ENCODE measurements at regions not wholly inside any gene's neighbourhood (a gene's known extent, or its start where the extent isn't known, plus 50 kb on each side); places are given as distances from the start of the nearest gene placed in this dataset.

GRCh38 chr6:122307577-122307976, 91.9 kb upstream of the HSF2 start:
- Mint-ChIP-seq H3K9me3 (peaks cover 14% of the 10 kb centered on the region), H3K4me1 (no peaks in the 10 kb centered on the region), H3K27ac (no peak overlapping the region), H3K27me3 (ENCODE audit: low read depth, poor library complexity) (no peaks in the 10 kb centered on the region), H3K36me3 (ENCODE audit: low read depth) (no peaks in the 10 kb centered on the region), H3K4me3 (no peak overlapping the region)
- TF ChIP-seq, protein P1, sequence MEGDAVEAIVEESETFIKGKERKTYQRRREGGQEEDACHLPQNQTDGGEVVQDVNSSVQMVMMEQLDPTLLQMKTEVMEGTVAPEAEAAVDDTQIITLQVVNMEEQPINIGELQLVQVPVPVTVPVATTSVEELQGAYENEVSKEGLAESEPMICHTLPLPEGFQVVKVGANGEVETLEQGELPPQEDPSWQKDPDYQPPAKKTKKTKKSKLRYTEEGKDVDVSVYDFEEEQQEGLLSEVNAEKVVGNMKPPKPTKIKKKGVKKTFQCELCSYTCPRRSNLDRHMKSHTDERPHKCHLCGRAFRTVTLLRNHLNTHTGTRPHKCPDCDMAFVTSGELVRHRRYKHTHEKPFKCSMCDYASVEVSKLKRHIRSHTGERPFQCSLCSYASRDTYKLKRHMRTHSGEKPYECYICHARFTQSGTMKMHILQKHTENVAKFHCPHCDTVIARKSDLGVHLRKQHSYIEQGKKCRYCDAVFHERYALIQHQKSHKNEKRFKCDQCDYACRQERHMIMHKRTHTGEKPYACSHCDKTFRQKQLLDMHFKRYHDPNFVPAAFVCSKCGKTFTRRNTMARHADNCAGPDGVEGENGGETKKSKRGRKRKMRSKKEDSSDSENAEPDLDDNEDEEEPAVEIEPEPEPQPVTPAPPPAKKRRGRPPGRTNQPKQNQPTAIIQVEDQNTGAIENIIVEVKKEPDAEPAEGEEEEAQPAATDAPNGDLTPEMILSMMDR (IDR thresholded peaks at IDR 0.05): no peak
- no peak for DNase-seq

DNA sequence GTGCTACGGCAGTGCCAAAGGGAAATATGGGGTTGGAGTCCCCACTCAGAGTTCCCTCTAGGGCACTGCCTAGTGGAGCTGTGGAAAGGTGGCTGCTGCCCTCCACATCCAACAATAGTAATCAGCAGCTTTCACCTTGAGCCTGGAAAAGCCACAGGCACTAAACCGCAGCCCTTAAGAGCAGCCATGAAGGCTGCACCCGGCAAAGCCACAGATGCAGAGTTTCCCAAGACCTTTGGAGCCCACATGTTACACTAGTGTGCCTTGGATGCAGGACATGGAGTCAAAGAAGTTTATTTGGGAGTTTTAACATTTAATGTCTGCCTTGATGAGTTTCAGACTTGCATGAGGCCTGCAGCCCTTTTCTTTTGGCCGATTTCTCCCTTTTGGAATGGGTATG, 91.4 kb upstream of the HSF2 start:
- TF ChIP-seq, protein P1 (IDR thresholded peaks at IDR 0.05): no peak
- no peaks in the 10 kb centered on the region for H3K4me1 Mint-ChIP-seq
- H3K36me3 Mint-ChIP-seq (ENCODE audit: low read depth): no peaks in the 10 kb centered on the region
- no peak for DNase-seq
- no peak overlapping the region for H3K27ac Mint-ChIP-seq
- H3K9me3 Mint-ChIP-seq: peaks cover 14% of the 10 kb centered on the region
- H3K4me3 Mint-ChIP-seq: no peak overlapping the region
- H3K27me3 Mint-ChIP-seq (ENCODE audit: low read depth, poor library complexity): no peaks in the 10 kb centered on the region

DNA sequence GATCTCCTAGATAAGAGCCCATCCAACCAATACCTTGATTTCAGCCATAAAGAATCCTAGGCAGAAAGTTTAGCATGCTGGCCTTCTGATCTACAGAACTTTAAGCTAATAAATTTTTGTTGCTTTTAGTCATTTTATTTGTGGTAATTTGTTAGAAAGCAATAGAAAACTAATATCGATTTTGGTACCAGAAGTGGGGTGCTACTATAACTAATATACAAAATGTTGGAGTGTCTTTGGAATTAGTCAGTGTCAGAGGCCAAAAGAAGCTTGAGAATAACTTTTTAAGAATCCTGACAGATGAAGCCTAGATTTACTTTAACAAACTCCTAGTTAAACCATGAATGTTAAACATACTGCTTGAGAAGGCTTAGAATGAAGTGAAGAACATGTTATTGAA, 83.6 kb upstream of the HSF2 start:
- H3K9me3 Mint-ChIP-seq: peaks cover 15% of the 10 kb centered on the region

GRCh38 chr6:122322824-122323223, 76.6 kb upstream of the HSF2 start:
- H3K4me1 Mint-ChIP-seq: no peaks in the 10 kb centered on the region
- no peaks in the 10 kb centered on the region for H3K36me3 Mint-ChIP-seq (ENCODE audit: low read depth)
- H3K27me3 Mint-ChIP-seq (ENCODE audit: low read depth, poor library complexity): no peaks in the 10 kb centered on the region
- peaks cover 5% of the 10 kb centered on the region for H3K9me3 Mint-ChIP-seq
- no peak overlapping the region for H3K27ac Mint-ChIP-seq
- no peak for DNase-seq
- TF ChIP-seq, protein P1 (IDR thresholded peaks at IDR 0.05): no peak
- H3K4me3 Mint-ChIP-seq: no peak overlapping the region

More for the DNA sequence above, 83.6 kb upstream of the HSF2 start:
- TF ChIP-seq, protein P1 (IDR thresholded peaks at IDR 0.05): no peak
- Mint-ChIP-seq H3K27ac (no peak overlapping the region), H3K27me3 (ENCODE audit: low read depth, poor library complexity) (no peaks in the 10 kb centered on the region), H3K4me1 (no peaks in the 10 kb centered on the region), H3K4me3 (no peak overlapping the region), H3K36me3 (ENCODE audit: low read depth) (no peaks in the 10 kb centered on the region)
- DNase-seq: no peak

DNA sequence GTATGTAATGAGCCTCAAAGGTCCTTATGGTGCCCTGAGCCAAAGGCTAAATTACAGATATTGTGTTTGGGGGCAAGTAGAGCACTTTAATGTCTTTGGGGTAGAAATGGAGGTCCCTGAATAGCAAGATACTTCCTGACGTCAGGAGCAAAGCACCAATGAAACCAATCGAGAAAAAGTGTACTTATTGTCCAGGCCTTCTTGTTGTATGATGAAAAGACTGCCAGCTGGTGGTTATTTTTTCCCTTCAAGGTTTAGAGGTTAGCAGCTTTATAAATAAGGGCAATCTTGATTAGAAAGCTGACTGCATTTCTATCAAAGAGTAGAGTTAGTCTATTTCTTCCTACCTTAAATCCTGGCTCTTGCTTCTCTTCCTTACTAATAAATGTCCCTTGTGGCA, 76.1 kb upstream of the HSF2 start:
- Mint-ChIP-seq H3K27ac (no peak overlapping the region), H3K27me3 (ENCODE audit: low read depth, poor library complexity) (no peaks in the 10 kb centered on the region), H3K4me1 (no peaks in the 10 kb centered on the region), H3K4me3 (no peak overlapping the region), H3K36me3 (ENCODE audit: low read depth) (no peaks in the 10 kb centered on the region), H3K9me3 (peaks cover 5% of the 10 kb centered on the region)
- TF ChIP-seq, protein P1 (IDR thresholded peaks at IDR 0.05): no peak
- DNase-seq: no peak

- Mint-ChIP-seq H3K27me3 (ENCODE audit: low read depth, poor library complexity) (no peaks in the 10 kb centered on the region), H3K36me3 (ENCODE audit: low read depth) (no peaks in the 10 kb centered on the region), H3K4me1 (no peaks in the 10 kb centered on the region), H3K27ac (no peak overlapping the region), H3K9me3 (peaks cover 4% of the 10 kb centered on the region), H3K4me3 (no peak overlapping the region)
- DNase-seq: no peak
- TF ChIP-seq, protein P1 (IDR thresholded peaks at IDR 0.05): no peak
These were observed 69.1 kb upstream of the HSF2 start for GRCh38 chr6:122330315-122330714.

Measured in nephron progenitor cell (in vitro differentiated cells).